Activated T-cell treated with anti-CD3 and anti-CD28 coated beads for 48 hours (primary cell): ENCODE measurements at regions not wholly inside any gene's neighbourhood (a gene's known extent, or its start where the extent isn't known, plus 50 kb on each side); places are given as distances from the start of the nearest gene placed in this dataset.

Experiments
- DNase-seq: peaks from one replicate; pipeline ENCODE4 v3.0.0-alpha.2; 2020; ENCODE audit warnings: low read depth

- no peak for DNase-seq
Measured at GRCh38 chr12:91353266-91353665, 170.6 kb upstream of the DCN start.

DNA sequence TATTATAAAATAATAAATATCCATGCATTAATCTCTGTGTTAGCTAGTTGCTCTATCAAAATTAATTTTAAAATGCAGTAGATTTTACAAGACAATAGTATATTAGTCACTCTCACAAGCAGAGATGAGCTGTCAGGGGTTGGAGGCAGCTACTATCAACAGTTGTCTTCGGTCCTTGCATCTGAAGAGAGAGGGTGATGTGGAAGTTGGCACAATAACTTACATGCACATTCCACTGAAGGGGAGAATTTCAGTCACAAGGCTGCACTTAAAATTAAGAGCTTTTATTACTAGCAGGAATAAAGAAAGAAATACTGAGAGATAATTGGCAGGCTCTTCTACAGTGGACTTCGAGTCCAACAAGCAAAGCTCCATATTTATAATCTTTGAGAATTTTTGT, 166.9 kb upstream of the DCN start:
- DNase-seq, result no peak

DNA sequence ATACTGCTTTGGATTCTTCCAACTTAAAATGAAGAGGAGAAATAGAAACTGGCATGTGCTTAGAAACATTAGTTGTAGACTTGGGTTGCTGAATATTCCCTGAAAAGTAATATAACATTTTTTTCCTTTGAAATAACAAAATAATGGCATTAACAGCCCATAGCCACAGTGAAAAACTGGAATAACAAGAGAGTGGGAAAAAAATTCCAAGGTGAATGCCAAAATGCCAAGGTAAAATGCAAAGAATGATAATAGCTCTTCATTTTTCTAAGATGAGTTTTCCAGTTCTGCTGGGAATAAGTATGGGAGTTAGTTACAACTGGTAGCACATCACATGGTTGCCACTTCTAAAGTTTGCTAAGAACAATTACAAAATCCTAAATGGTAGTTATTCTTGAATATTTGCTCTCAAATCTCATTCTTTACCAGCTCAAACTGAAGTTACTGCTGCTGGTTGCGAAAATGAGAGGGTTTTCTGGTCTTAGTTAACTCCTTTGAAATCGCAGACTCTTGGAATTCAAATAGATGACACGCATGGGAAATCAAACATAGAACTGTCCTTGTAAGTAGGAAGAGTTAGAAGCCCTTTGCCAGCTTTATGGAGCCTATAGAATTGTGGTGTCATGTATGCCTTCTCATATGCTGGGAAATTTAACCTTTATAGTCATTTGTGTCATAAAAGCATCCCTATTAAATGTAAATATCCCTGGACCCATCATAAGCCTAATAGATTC, 165.0 kb upstream of the DCN start:
- DNase-seq, result no peak

DNA sequence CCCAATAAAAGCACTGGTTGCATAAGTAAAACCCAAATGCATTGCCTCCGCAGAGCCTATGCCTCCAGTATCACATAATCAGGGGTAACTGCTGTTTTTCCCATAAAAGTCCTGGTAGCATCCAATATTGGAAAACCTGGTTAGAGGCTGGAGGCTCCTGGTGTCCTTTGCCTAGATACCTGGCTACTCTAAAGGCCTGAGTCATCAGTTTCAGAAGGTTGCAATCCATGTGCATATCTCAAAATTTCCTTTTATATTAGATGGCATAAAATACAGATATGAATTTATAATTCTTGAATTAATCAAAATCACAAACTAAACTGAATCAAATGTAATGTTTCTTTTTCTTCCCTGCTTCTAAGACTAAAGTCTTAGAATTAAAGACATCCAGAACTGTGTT, 164.2 kb upstream of the DCN start:
- no peak for DNase-seq

GRCh38 chr12:91344408-91344807, 161.8 kb upstream of the DCN start:
- no peak for DNase-seq

GRCh38 chr12:91343010-91343409, 160.4 kb upstream of the DCN start:
- DNase-seq, result no peak

DNA sequence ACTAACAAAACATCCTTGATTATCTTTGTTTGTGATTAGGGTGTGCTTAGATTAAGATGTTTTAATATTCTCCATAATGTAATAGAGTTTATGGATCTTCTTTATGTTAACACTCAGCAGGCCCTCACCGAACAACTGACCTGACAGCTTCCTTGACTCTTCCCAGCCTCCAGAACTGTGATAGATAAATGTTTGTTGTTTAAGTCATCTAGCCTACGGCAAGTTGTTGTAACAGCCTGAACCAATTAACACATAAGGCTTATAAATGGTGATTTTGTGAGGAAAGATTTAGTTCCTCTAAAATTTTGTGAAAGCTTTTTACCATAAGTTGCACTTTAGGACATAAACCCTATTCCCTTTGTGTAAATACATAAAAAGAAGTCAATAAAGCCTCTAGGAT, 156.5 kb upstream of the DCN start:
- no peak for DNase-seq

GRCh38 chr12:91335699-91336098, 153.1 kb upstream of the DCN start:
- DNase-seq, result no peak

DNA sequence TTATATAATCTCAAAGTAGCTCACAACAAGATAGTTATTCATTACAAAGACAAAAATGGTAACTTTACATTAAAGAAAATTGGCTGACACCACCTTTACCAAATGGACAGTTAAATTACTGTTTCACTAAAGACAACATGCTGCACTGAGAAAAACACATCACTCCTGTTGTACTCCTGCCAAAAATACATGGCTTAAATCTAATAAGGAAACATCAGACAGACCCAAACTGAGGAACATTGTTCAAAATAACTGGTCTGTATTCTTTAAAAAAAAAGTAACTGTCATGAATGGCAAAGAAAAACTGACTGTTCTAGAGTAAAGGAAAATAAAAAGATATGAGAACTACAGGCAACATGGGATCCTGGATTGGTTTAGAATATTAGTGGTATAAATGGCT, 151.3 kb upstream of the DCN start:
- DNase-seq, result no peak

DNA sequence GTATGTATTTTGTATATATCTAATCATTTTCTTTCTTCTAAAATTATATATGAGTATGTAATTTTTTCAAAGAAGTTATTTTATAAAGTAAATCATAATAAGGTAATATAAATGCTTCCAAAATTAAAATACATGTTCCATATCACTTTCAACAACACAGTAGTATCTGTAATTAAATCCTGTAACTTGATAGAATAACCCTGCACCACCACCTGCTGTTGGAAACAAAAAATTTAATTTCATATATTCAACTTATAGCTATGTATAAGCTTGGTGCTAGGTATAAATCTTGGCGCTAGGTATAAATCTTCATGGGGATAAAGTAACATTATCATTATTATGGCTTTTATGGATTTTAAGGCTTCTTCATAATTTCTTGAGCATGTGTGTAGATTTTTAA, 149.7 kb upstream of the DCN start:
- no peak for DNase-seq

DNA sequence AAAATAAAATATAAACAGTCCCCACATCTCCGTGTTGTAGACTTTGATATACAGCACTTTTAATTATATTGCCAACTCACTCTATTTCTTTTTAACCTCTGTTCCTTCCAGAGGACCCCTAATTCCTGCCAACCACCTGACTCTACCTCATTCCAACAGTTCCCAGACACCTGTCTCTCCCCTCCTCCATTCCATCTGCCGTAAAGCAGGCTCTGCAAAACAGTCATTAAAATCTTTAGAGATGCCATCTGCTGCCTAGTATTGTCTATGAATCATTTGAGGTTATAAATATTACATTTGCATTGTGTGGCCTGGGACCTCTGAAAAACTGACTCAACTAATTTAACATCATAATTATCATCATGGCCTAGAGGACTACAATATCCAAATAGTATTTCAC, 148.8 kb upstream of the DCN start:
- DNase-seq, result no peak

GRCh38 chr12:91328451-91328850, 145.8 kb upstream of the DCN start:
- no peak for DNase-seq

- DNase-seq, result no peak
Measured at GRCh38 chr12:91327889-91328288, 145.3 kb upstream of the DCN start.

GRCh38 chr12:91327131-91327530, 144.5 kb upstream of the DCN start:
- DNase-seq, result no peak

DNA sequence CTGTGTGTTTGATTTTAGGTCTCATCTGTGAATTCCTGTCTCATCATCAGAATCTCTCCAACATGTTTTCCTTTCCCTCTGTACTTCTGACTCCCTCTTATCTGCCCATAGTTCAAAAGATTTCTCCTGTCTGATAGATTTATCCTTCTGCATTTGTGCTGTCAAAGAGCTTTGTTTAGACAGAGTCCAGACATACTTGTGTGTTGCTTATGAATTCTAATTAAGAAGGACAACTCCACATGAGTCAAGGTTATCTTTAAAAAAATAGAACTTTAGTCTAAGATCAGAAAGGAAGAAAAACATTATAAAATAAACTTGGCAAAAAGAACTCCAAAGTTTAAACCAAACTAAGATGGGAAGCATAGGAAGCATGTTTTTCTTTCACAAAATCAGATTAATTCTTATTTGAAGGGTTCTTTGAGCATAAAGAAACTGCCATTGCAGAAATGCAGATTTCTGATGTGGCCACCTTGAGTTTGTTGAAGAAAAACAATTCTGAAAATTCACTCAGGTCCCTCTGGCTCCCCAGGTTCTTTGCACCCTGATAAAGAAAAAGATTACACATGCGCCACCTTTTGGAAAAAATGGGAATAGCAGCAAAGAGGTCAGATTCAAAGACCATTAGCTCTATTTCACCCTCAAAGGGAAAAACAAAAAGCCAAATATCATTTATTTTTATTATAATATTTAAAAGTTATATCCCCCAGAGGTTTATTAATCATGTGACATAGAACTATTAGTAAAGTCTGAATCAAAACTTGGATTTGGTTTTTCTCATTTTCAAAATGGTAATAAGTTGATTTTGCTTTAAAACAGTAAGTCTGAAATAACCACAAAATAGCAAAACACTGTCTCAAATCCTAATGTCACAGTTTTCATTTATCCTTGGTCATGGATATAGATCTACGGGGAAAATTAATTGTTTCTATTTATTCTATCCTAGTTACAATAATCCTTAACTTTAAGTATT, 143.7 kb upstream of the DCN start:
- DNase-seq, result no peak

DNA sequence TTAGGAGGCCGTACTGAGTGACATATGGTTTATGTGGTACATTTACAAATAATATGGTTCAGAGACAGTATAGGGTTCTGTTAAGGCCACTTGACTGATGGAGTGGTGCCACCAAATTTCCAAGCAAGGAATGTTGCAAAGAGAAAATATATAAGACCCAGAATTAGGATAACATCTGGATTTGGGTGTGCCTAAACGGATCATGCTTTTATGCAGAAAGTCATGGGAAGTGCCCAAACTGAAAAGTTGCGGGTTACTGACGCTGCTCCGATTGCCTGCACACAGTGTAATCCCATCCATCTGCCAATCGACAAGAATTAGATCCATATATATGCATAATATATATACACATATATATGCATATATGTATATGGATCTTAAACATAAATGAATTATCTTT, 138.4 kb upstream of the DCN start:
- no peak for DNase-seq

GRCh38 chr12:91319071-91319760, 136.6 kb upstream of the DCN start:
- DNase-seq, result no peak

DNA sequence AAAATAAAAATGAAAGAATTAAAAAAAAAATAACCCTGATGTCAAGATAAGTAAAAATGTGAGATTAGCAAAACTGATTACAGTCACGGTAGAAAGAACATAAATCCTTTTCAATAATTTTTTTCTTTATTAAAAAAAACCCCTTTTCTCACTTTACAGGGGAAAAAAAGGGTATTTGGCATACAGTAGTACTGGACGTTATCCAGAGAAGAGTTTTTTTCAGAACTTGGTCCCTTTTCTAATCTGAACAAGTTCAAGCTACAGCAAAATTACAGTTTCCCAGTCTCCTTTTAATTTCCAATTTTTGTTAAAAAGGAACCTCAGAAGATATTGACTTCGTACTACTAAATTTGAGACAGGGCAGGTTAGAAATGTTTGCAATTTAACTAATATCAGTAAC, 134.7 kb upstream of the DCN start:
- no peak for DNase-seq

GRCh38 chr12:91316907-91317269, 134.3 kb upstream of the DCN start:
- no peak for DNase-seq

GRCh38 chr12:91316161-91316906, 133.7 kb upstream of the DCN start:
- DNase-seq, result no peak

DNA sequence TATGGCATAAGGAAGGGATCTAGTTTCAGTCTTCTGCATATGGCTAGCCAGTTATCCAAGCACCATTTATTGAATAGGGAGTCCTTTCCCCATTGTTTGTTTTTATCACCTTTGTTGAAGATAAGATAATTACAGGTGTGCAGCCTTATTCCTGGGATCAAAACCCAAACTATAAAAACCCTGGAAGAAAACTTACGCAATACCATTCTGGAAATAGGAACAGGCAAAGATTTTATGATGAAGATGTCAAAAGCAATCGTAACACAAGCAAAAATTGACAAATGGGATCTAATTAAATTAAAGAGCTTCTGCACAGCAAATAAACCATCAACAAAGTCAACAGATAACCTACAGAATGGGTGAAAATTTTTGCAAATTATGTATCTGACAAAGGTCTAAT, 128.5 kb upstream of the DCN start:
- no peak for DNase-seq

GRCh38 chr12:91309450-91309849, 126.8 kb upstream of the DCN start:
- no peak for DNase-seq
